UCSD-AML1 (cell line): ENCODE measurements at regions not wholly inside any gene's neighbourhood (a gene's known extent, or its start where the extent isn't known, plus 50 kb on each side); places are given as distances from the start of the nearest gene placed in this dataset.

ENCODE experiments used
- DNase-seq: peaks from one replicate; lab custom pipeline; 2025; ENCODE audit not compliant: unreplicated experiment; lab: John Stamatoyannopoulos, UW

- DNase-seq = no peak
These were observed 242.1 kb upstream of the RND3 start for GRCh38 chr2:150729495-150729955.

- no peak for DNase-seq
These were observed 230.8 kb upstream of the RND3 start for GRCh38 chr2:150718280-150718679.

- DNase-seq = no peak
These were observed 228.7 kb upstream of the RND3 start for GRCh38 chr2:150716186-150716585.

GRCh38 chr2:150715501-150715900 lies 228.0 kb upstream of the RND3 start:
- no peak for DNase-seq

- no peak for DNase-seq
These were observed 223.4 kb upstream of the RND3 start for GRCh38 chr2:150710916-150711315.

- no peak for DNase-seq
These were observed 222.6 kb upstream of the RND3 start for GRCh38 chr2:150710041-150710440.

- no peak for DNase-seq
These were observed 219.1 kb upstream of the RND3 start for GRCh38 chr2:150706561-150706960.

- DNase-seq = no peak
These were observed 218.3 kb upstream of the RND3 start for GRCh38 chr2:150705767-150706166.

GRCh38 chr2:150705357-150705756 lies 217.9 kb upstream of the RND3 start:
- no peak for DNase-seq

- no peak for DNase-seq
These were observed 215.3 kb upstream of the RND3 start for GRCh38 chr2:150702791-150703190.

- no peak for DNase-seq
These were observed 213.5 kb upstream of the RND3 start for GRCh38 chr2:150700666-150701580.

- DNase-seq = no peak
These were observed 211.8 kb upstream of the RND3 start for GRCh38 chr2:150699218-150699617.

GRCh38 chr2:150698016-150698661 lies 210.7 kb upstream of the RND3 start:
- no peak for DNase-seq

GRCh38 chr2:150697596-150697995 lies 210.1 kb upstream of the RND3 start:
- DNase-seq = no peak

GRCh38 chr2:150695451-150696135 lies 208.1 kb upstream of the RND3 start:
- DNase-seq = no peak

GRCh38 chr2:150693556-150693955 lies 206.1 kb upstream of the RND3 start:
- no peak for DNase-seq

- no peak for DNase-seq
These were observed 203.4 kb upstream of the RND3 start for GRCh38 chr2:150690870-150691269.

GRCh38 chr2:150690261-150690660 lies 202.8 kb upstream of the RND3 start:
- DNase-seq = no peak

GRCh38 chr2:150689590-150689989 lies 202.1 kb upstream of the RND3 start:
- DNase-seq = no peak

- DNase-seq = no peak
These were observed 200.5 kb upstream of the RND3 start for GRCh38 chr2:150688016-150688415.

GRCh38 chr2:150686391-150686790 lies 198.9 kb upstream of the RND3 start:
- DNase-seq = no peak
